Thoracic aorta (tissue), 2 donors: ENCODE measurements at regions not wholly inside any gene's neighbourhood (a gene's known extent, or its start where the extent isn't known, plus 50 kb on each side); places are given as distances from the start of the nearest gene placed in this dataset.

Source experiments
- ATAC-seq: fragments of 150-250 bp; one replicate; pipeline ENCODE4 v1.8.0; 2017; ENCODE audit warnings: low read depth; ENCODE audit not compliant: insufficient number of reproducible peaks, low FRiP score
- DNase-seq: peaks from one replicate; pipeline ENCODE4 v3.0.0-alpha.2; 2020; ENCODE audit warnings: low spot score
- H3K27ac ChIP-seq, 2 donors: fragments of 200-600 bp; sonication (generic); 1 replicate in 1 of 2; 2 replicates in 1 of 2; pipeline ENCODE4 v1.5.1; 2016; ENCODE audit warnings: mild to moderate bottlenecking in 2 of 2, moderate library complexity in 2 of 2
- H3K27me3 ChIP-seq: fragments of 200-600 bp; sonication (generic); replicated peaks from 2 replicates; pipeline ENCODE4 v1.6.0; 2016; ENCODE audit warnings: mild to moderate bottlenecking; ENCODE audit not compliant: insufficient read depth
- H3K36me3 ChIP-seq: fragments of 200-600 bp; sonication (generic); one replicate; pipeline ENCODE4 v1.5.1; 2016
- H3K4me1 ChIP-seq, 2 donors: fragments of 200-600 bp; sonication (generic); 1 replicate in 1 of 2; 2 replicates in 1 of 2; pipeline versions ENCODE4 v1.5.1 to v1.6.0; 2016; ENCODE audit warnings: low read depth in 2 of 2, mild to moderate bottlenecking in 1 of 2; ENCODE audit not compliant: control insufficient read depth in 1 of 2
- H3K4me3 ChIP-seq: fragments of 200-600 bp; sonication (generic); 2 replicates; pipeline ENCODE4 v1.5.1; 2016; ENCODE audit warnings: mild to moderate bottlenecking
- H3K9me3 ChIP-seq: fragments of 200-600 bp; sonication (generic); 2 replicates; pipeline ENCODE4 v1.5.1; 2016
- CTCF ChIP-seq: fragments of 200-600 bp; sonication (generic); IDR thresholded peaks from one replicate; pipeline ENCODE4 v1.5.1; 2019; ENCODE audit warnings: antibody characterized with exemption

- ATAC-seq = no peak
- DNase-seq = no peak
- TF ChIP-seq CTCF = no peak
- Histone ChIP-seq H3K4me1 (peaks cover 6 to 17% of the 10 kb centered on the region in 2 donors), H3K27ac (no peak overlapping the region), H3K36me3 (no peaks in the 10 kb centered on the region), H3K9me3 (no peaks in the 10 kb centered on the region), H3K27me3 (no peaks in the 10 kb centered on the region), H3K4me3 (peak overlapping the region; percentile 38)
Observed at GRCh38 chr13:94968757-94969086, 256.4 kb upstream of the SOX21 start.

GRCh38 chr13:94968040-94968756, 255.9 kb upstream of the SOX21 start:
- Histone ChIP-seq H3K27ac (no peak overlapping the region), H3K4me3 (peak overlapping the region; percentile 38), H3K4me1 (peaks cover 6 to 17% of the 10 kb centered on the region in 2 donors), H3K36me3 (no peaks in the 10 kb centered on the region), H3K9me3 (no peaks in the 10 kb centered on the region), H3K27me3 (no peaks in the 10 kb centered on the region)
- TF ChIP-seq CTCF = no peak
- no peak for DNase-seq
- ATAC-seq = no peak

GRCh38 chr13:94967183-94968039, 255.1 kb upstream of the SOX21 start:
- H3K27me3 ChIP-seq = no peaks in the 10 kb centered on the region

GRCh38 chr13:94966422-94966955, 254.1 kb upstream of the SOX21 start:
- DNase-seq (no peak), ATAC-seq (no peak)
- peaks cover 6 to 17% of the 10 kb centered on the region in 2 donors for H3K4me1 ChIP-seq
- no peaks in the 10 kb centered on the region for H3K27me3 ChIP-seq
- H3K36me3 ChIP-seq = no peaks in the 10 kb centered on the region
- no peak for TF ChIP-seq CTCF
- no peak overlapping the region for H3K4me3 ChIP-seq
- H3K27ac ChIP-seq = no peak overlapping the region
- H3K9me3 ChIP-seq = no peaks in the 10 kb centered on the region

More at GRCh38 chr13:94967183-94968039, 255.1 kb upstream of the SOX21 start:
- no peak for DNase-seq
- peak overlapping the region; percentile 38 for H3K4me3 ChIP-seq
- TF ChIP-seq CTCF = no peak
- no peaks in the 10 kb centered on the region for H3K36me3 ChIP-seq
- no peak overlapping the region for H3K27ac ChIP-seq
- H3K4me1 ChIP-seq = peaks cover 6 to 17% of the 10 kb centered on the region in 2 donors
- H3K9me3 ChIP-seq = no peaks in the 10 kb centered on the region
- no peak for ATAC-seq

- H3K27ac ChIP-seq = no peak overlapping the region
- H3K36me3 ChIP-seq = no peaks in the 10 kb centered on the region
- no peaks in the 10 kb centered on the region for H3K4me1 ChIP-seq
- ATAC-seq (no peak), DNase-seq (no peak)
- no peaks in the 10 kb centered on the region for H3K27me3 ChIP-seq
- H3K9me3 ChIP-seq = no peaks in the 10 kb centered on the region
- no peak for TF ChIP-seq CTCF
- no peak overlapping the region for H3K4me3 ChIP-seq
Observed at GRCh38 chr13:94959626-94960025, 247.3 kb upstream of the SOX21 start.
